ENCODE measurements at regions not wholly inside any gene's neighbourhood (a gene's known extent, or its start where the extent isn't known, plus 50 kb on each side); places are given as distances from the start of the nearest gene placed in this dataset.

- no peak for TF ChIP-seq CTCF (IDR thresholded peaks at IDR 0.05)
These were observed 144.5 kb upstream of the TCF4 start for GRCh38 chr18:55732227-55733106.

GRCh38 chr18:55731594-55732042 is 143.6 kb upstream of the TCF4 start:
- no peak for TF ChIP-seq CTCF (IDR thresholded peaks at IDR 0.05)

- no peak for TF ChIP-seq CTCF (IDR thresholded peaks at IDR 0.05)
These were observed 125.7 kb upstream of the TCF4 start for GRCh38 chr18:55713707-55714106.

- no peak for TF ChIP-seq CTCF (IDR thresholded peaks at IDR 0.05)
These were observed 118.9 kb upstream of the TCF4 start for GRCh38 chr18:55706898-55707297.

GRCh38 chr18:55699233-55699765 is 111.3 kb upstream of the TCF4 start:
- TF ChIP-seq CTCF (IDR thresholded peaks at IDR 0.05) = no peak

GRCh38 chr18:55696811-55697210 is 108.8 kb upstream of the TCF4 start:
- TF ChIP-seq CTCF (IDR thresholded peaks at IDR 0.05) = no peak

GRCh38 chr18:55695091-55695490 is 107.1 kb upstream of the TCF4 start:
- no peak for TF ChIP-seq CTCF (IDR thresholded peaks at IDR 0.05)
